HEK293 (cell line): ENCODE measurements at regions not wholly inside any gene's neighbourhood (a gene's known extent, or its start where the extent isn't known, plus 50 kb on each side); places are given as distances from the start of the nearest gene placed in this dataset.

Experiments
- CTCF ChIA-PET: fragments of 350-600 bp; formaldehyde crosslinking; extraction: SDS; loops from one replicate; lab custom pipeline; 2021; ENCODE audit warnings: antibody characterized with exemption; lab: Yijun Ruan, JAX
- POLR2A ChIA-PET: fragments of 300-600 bp; formaldehyde crosslinking; extraction: SDS; loops from one replicate; lab custom pipeline; 2020; ENCODE audit warnings: antibody characterized with exemption, inconsistent platforms; lab: Yijun Ruan, JAX
- H3K27ac ChIP-seq: fragments of 200-500 bp; sonication (Bioruptor generic); 2 replicates; pipeline ENCODE4 v1.5.1; 2014; ENCODE audit warnings: low read depth, low read length, control low read depth, inconsistent platforms; ENCODE audit errors: extremely low read depth
- H3K36me3 ChIP-seq, 2 experiments: fragments of 200-500 bp in 1 of 2; sonication (Bioruptor generic) in 1 of 2; 1 replicate in 1 of 2; 2 replicates in 1 of 2; pipeline ENCODE4 v1.5.1; 2014 to 2017; ENCODE audit warnings: inconsistent platforms in 2 of 2, low read length in 2 of 2; ENCODE audit not compliant: control insufficient read depth in 2 of 2, insufficient read depth in 1 of 2
- H3K4me1 ChIP-seq: fragments of 200-500 bp; sonication (Bioruptor generic); 2 replicates; pipeline ENCODE4 v1.5.1; 2014; ENCODE audit warnings: mild to moderate bottlenecking, low read length, inconsistent platforms; ENCODE audit not compliant: control insufficient read depth, insufficient read depth
- H3K4me3 ChIP-seq: 2 replicates; pipeline ENCODE4 v1.5.1; 2011; ENCODE audit warnings: low read depth, mild to moderate bottlenecking, control low read depth, low read length, moderate library complexity
- H3K9me3 ChIP-seq: fragments of 200-500 bp; sonication (Bioruptor generic); 2 replicates; pipeline ENCODE4 v1.5.1; 2014; ENCODE audit warnings: low read depth, low read length, inconsistent platforms; ENCODE audit not compliant: control insufficient read depth, insufficient read depth
- EGR2 ChIP-seq: fragments of 450-650 bp; formaldehyde crosslinking; IDR thresholded peaks from 2 replicates; pipeline ENCODE4 v1.5.1; 2016; ENCODE audit warnings: low read depth, missing biosample characterization, missing genetic modification characterization
- GLIS1 ChIP-seq: fragments of 450-650 bp; formaldehyde crosslinking; IDR thresholded peaks from 2 replicates; pipeline ENCODE4 v1.5.1; 2016; ENCODE audit warnings: missing biosample characterization, missing genetic modification characterization
- HOXC10 ChIP-seq: sonication (generic); formaldehyde crosslinking; IDR thresholded peaks from 2 replicates; pipeline ENCODE4 v1.8.1; 2023; ENCODE audit warnings: mild to moderate bottlenecking, missing genetic modification reagents
- MZF1 ChIP-seq: fragments of 450-650 bp; formaldehyde crosslinking; IDR thresholded peaks from 2 replicates; pipeline ENCODE4 v1.5.1; 2017; ENCODE audit warnings: missing biosample characterization, missing genetic modification characterization, borderline replicate concordance
- ZBTB20 ChIP-seq: fragments of 450-650 bp; formaldehyde crosslinking; IDR thresholded peaks from 2 replicates; pipeline ENCODE4 v1.5.1; 2016; ENCODE audit warnings: missing biosample characterization, missing genetic modification characterization
- ZBTB48 ChIP-seq: fragments of 450-650 bp; formaldehyde crosslinking; IDR thresholded peaks from 2 replicates; pipeline ENCODE4 v1.5.1; 2016; ENCODE audit warnings: missing biosample characterization, missing genetic modification characterization
- ZFP3 ChIP-seq: fragments of 450-650 bp; formaldehyde crosslinking; IDR thresholded peaks from 2 replicates; pipeline ENCODE4 v1.5.1; 2016; ENCODE audit warnings: low read depth, missing biosample characterization, missing genetic modification characterization
- ZNF24 ChIP-seq: fragments of 450-650 bp; formaldehyde crosslinking; IDR thresholded peaks from 2 replicates; pipeline ENCODE4 v1.5.1; 2016; ENCODE audit warnings: missing biosample characterization, missing genetic modification characterization
- ZNF266 ChIP-seq: fragments of 450-650 bp; formaldehyde crosslinking; IDR thresholded peaks from 2 replicates; pipeline ENCODE4 v1.5.1; 2016; ENCODE audit warnings: missing biosample characterization, missing genetic modification characterization, low read depth
- ZNF274 ChIP-seq, 2 experiments: fragments of 200-500 bp in 1 of 2; fragments of 450-650 bp in 1 of 2; sonication (Bioruptor generic) in 1 of 2; formaldehyde crosslinking in 1 of 2; IDR thresholded peaks; 2 replicates each; pipeline versions ENCODE4 v1.5.1 to v1.6.1; 2014 to 2016; ENCODE audit warnings: borderline replicate concordance in 1 of 2, inconsistent platforms in 1 of 2, low read length in 1 of 2, missing biosample characterization in 1 of 2, missing genetic modification characterization in 1 of 2
- ZNF354C ChIP-seq: fragments of 450-650 bp; formaldehyde crosslinking; IDR thresholded peaks from 2 replicates; pipeline ENCODE4 v1.5.1; 2016; ENCODE audit warnings: missing biosample characterization, missing genetic modification characterization, low read depth, borderline replicate concordance
- ZNF416 ChIP-seq: fragments of 450-650 bp; formaldehyde crosslinking; IDR thresholded peaks from 2 replicates; pipeline ENCODE4 v1.5.1; 2016; ENCODE audit warnings: missing biosample characterization, missing genetic modification characterization
- ZNF555 ChIP-seq: fragments of 450-650 bp; formaldehyde crosslinking; conservative IDR thresholded peaks from 2 replicates; pipeline ENCODE4 v1.5.1; 2017; ENCODE audit warnings: missing biosample characterization, mild to moderate bottlenecking, missing genetic modification characterization, inconsistent platforms
- ZNF561 ChIP-seq: fragments of 450-650 bp; IDR thresholded peaks from 2 replicates; pipeline ENCODE4 v1.5.1; 2018; ENCODE audit warnings: missing biosample characterization, missing genetic modification characterization, borderline replicate concordance
- ZNF600 ChIP-seq: fragments of 450-650 bp; formaldehyde crosslinking; IDR thresholded peaks from 2 replicates; pipeline ENCODE4 v1.5.1; 2016; ENCODE audit warnings: missing biosample characterization, missing genetic modification characterization
- ZNF621 ChIP-seq: fragments of 450-650 bp; formaldehyde crosslinking; IDR thresholded peaks from 2 replicates; pipeline ENCODE4 v1.5.1; 2017; ENCODE audit warnings: missing biosample characterization, missing genetic modification characterization
- ZNF629 ChIP-seq: fragments of 450-650 bp; formaldehyde crosslinking; IDR thresholded peaks from 2 replicates; pipeline ENCODE4 v1.5.1; 2017; ENCODE audit warnings: missing biosample characterization, missing genetic modification characterization
- ZNF654 ChIP-seq: fragments of 450-650 bp; formaldehyde crosslinking; IDR thresholded peaks from 2 replicates; pipeline ENCODE4 v1.5.1; 2016; ENCODE audit warnings: low read depth, missing biosample characterization, missing genetic modification characterization
- ZNF785 ChIP-seq: fragments of 450-650 bp; formaldehyde crosslinking; IDR thresholded peaks from 2 replicates; pipeline ENCODE4 v1.5.1; 2016; ENCODE audit warnings: missing biosample characterization, missing genetic modification characterization
- ZNF830 ChIP-seq: fragments of 450-650 bp; IDR thresholded peaks from 2 replicates; pipeline ENCODE4 v1.5.0; 2018; ENCODE audit warnings: missing biosample characterization, missing genetic modification characterization, low read depth, mild to moderate bottlenecking, moderate library complexity
- TF ChIP-seq, protein P1 (sequence below): fragments of 450-650 bp; formaldehyde crosslinking; conservative IDR thresholded peaks from 2 replicates; pipeline ENCODE4 v1.5.1; 2016; ENCODE audit warnings: low read depth, missing biosample characterization, missing genetic modification characterization
- TF ChIP-seq, protein P2 (sequence below): fragments of 450-650 bp; formaldehyde crosslinking; IDR thresholded peaks from 2 replicates; pipeline ENCODE4 v1.5.1; 2017; ENCODE audit warnings: missing biosample characterization, mild to moderate bottlenecking, missing genetic modification characterization, moderate library complexity
- TF ChIP-seq, protein P3 (sequence below): fragments of 450-650 bp; formaldehyde crosslinking; IDR thresholded peaks from 2 replicates; pipeline ENCODE4 v1.5.0; 2017; ENCODE audit warnings: missing biosample characterization, missing genetic modification characterization, borderline replicate concordance
- TF ChIP-seq, protein P4 (sequence below): fragments of 450-650 bp; formaldehyde crosslinking; IDR thresholded peaks from 2 replicates; pipeline ENCODE4 v1.5.1; 2016; ENCODE audit warnings: missing biosample characterization, missing genetic modification characterization

DNA sequence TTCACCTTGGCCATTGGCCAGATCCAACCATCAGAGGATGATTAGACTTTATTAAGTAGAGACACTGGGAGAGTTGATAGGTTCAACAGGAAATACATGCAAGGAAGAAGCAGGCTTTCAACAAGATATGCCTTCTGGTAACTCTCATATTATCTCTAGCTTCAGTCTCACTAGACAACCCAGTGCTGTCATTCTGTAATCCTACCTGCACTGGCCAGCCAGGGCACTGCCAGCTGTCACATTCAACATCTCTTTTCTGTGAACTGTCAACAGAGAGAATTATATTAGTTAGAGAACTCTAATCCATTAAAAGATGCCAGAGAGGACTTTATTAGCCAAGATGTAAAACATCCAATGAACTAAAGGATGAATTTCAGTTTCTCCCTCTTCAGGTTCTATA, 337.9 kb upstream of the JAG1 start (continued):
- TF ChIP-seq ZNF416 = no peak
- TF ChIP-seq, protein P1, sequence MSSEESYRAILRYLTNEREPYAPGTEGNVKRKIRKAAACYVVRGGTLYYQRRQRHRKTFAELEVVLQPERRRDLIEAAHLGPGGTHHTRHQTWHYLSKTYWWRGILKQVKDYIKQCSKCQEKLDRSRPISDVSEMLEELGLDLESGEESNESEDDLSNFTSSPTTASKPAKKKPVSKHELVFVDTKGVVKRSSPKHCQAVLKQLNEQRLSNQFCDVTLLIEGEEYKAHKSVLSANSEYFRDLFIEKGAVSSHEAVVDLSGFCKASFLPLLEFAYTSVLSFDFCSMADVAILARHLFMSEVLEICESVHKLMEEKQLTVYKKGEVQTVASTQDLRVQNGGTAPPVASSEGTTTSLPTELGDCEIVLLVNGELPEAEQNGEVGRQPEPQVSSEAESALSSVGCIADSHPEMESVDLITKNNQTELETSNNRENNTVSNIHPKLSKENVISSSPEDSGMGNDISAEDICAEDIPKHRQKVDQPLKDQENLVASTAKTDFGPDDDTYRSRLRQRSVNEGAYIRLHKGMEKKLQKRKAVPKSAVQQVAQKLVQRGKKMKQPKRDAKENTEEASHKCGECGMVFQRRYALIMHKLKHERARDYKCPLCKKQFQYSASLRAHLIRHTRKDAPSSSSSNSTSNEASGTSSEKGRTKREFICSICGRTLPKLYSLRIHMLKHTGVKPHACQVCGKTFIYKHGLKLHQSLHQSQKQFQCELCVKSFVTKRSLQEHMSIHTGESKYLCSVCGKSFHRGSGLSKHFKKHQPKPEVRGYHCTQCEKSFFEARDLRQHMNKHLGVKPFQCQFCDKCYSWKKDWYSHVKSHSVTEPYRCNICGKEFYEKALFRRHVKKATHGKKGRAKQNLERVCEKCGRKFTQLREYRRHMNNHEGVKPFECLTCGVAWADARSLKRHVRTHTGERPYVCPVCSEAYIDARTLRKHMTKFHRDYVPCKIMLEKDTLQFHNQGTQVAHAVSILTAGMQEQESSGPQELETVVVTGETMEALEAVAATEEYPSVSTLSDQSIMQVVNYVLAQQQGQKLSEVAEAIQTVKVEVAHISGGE (tag by site-specific recombination) = no peak
- no peak for TF ChIP-seq EGR2
- no peak for TF ChIP-seq ZNF555 (tag by site-specific recombination)
- no peak for TF ChIP-seq ZNF830

DNA sequence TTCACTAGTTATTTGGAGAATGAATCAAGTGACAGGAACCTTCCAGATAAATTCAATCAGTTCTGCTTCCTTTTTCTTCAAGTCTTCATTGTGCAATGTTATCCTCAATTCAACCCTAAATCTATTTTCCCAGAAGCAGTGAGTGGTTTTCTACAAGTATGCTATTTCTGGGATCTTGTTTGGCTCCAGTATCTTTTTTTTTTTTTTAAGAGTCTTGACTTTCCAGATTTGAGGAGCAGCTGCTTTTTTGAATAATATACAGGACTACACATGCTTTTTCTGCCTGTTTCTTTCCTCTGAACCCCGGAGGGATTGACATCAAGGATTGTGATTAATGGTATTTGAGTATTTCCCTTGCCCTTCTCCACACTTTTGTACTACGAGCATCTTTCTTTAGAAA, 339.2 kb upstream of the JAG1 start:
- H3K27ac ChIP-seq = no peak overlapping the region
- TF ChIP-seq GLIS1 (tag by site-specific recombination) (no peak), ZBTB20 (tag by site-specific recombination) (no peak), MZF1 (no peak), ZFP3 (tag by site-specific recombination) (no peak), ZBTB48 (tag by site-specific recombination) (no peak), ZNF354C (tag by site-specific recombination) (no peak), ZNF785 (tag by site-specific recombination) (no peak), ZNF274 (IDR thresholded peaks at IDR 0.05; ENCODE audit: low read length) (no peak), ZNF274 (tag by site-specific recombination; IDR thresholded peaks at IDR 0.05; ENCODE audit: borderline replicate concordance) (no peak), ZNF621 (no peak), ZNF24 (tag by site-specific recombination) (no peak), ZNF629 (no peak), ZNF266 (tag by site-specific recombination) (no peak), ZNF561 (tag by site-specific recombination) (no peak), HOXC10 (CRISPR knock-in tag) (no peak), ZNF654 (tag by site-specific recombination) (no peak), ZNF600 (tag by site-specific recombination) (no peak)
- TF ChIP-seq, protein P2, sequence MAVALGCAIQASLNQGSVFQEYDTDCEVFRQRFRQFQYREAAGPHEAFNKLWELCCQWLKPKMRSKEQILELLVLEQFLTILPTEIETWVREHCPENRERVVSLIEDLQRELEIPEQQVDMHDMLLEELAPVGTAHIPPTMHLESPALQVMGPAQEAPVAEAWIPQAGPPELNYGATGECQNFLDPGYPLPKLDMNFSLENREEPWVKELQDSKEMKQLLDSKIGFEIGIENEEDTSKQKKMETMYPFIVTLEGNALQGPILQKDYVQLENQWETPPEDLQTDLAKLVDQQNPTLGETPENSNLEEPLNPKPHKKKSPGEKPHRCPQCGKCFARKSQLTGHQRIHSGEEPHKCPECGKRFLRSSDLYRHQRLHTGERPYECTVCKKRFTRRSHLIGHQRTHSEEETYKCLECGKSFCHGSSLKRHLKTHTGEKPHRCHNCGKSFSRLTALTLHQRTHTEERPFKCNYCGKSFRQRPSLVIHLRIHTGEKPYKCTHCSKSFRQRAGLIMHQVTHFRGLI (tag by site-specific recombination) = no peak
- TF ChIP-seq, protein P3, sequence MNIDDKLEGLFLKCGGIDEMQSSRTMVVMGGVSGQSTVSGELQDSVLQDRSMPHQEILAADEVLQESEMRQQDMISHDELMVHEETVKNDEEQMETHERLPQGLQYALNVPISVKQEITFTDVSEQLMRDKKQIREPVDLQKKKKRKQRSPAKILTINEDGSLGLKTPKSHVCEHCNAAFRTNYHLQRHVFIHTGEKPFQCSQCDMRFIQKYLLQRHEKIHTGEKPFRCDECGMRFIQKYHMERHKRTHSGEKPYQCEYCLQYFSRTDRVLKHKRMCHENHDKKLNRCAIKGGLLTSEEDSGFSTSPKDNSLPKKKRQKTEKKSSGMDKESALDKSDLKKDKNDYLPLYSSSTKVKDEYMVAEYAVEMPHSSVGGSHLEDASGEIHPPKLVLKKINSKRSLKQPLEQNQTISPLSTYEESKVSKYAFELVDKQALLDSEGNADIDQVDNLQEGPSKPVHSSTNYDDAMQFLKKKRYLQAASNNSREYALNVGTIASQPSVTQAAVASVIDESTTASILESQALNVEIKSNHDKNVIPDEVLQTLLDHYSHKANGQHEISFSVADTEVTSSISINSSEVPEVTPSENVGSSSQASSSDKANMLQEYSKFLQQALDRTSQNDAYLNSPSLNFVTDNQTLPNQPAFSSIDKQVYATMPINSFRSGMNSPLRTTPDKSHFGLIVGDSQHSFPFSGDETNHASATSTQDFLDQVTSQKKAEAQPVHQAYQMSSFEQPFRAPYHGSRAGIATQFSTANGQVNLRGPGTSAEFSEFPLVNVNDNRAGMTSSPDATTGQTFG (tag by site-specific recombination) = no peak
- TF ChIP-seq, protein P4, sequence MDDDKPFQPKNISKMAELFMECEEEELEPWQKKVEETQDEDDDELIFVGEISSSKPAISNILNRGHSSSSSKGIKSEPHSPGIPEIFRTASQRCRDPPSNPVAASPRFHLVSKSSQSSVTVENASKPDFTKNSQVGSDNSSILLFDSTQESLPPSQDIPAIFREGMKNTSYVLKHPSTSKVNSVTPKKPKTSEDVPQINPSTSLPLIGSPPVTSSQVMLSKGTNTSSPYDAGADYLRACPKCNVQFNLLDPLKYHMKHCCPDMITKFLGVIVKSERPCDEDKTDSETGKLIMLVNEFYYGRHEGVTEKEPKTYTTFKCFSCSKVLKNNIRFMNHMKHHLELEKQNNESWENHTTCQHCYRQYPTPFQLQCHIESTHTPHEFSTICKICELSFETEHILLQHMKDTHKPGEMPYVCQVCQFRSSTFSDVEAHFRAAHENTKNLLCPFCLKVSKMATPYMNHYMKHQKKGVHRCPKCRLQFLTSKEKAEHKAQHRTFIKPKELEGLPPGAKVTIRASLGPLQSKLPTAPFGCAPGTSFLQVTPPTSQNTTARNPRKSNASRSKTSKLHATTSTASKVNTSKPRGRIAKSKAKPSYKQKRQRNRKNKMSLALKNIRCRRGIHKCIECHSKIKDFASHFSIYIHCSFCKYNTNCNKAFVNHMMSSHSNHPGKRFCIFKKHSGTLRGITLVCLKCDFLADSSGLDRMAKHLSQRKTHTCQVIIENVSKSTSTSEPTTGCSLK = no peak
- H3K36me3 ChIP-seq = no peaks in the 10 kb centered on the region
- CTCF ChIA-PET = interaction anchor here (0.6 kb wide), 1 partner anchor 23 kb away, joined by 5 read pairs; no protein-coding TSS in a partner anchor
- no peak overlapping the region for H3K4me3 ChIP-seq
- no peaks in the 10 kb centered on the region for H3K9me3 ChIP-seq
- POLR2A ChIA-PET = no interaction called here
- H3K4me1 ChIP-seq = no peaks in the 10 kb centered on the region
